ENCODE measurements at regions not wholly inside any gene's neighbourhood (a gene's known extent, or its start where the extent isn't known, plus 50 kb on each side); places are given as distances from the start of the nearest gene placed in this dataset.

GRCh38 chr4:113847710-113848109, 86.2 kb upstream of the CAMK2D start (continued):
- TF ChIP-seq CHD7 (IDR thresholded peaks at IDR 0.05; ENCODE audit: insufficient replicate concordance, low read length), result no peak

Data from H1 (cell line).